ENCODE measurements at regions not wholly inside any gene's neighbourhood (a gene's known extent, or its start where the extent isn't known, plus 50 kb on each side); places are given as distances from the start of the nearest gene placed in this dataset.

GRCh38 chr5:2249026-2249425 is 366.3 kb upstream of the IRX4 start:
- H3K27ac ChIP-seq (ENCODE audit: insufficient read depth, low read depth, low read length): no peak overlapping the region
- POLR2A ChIA-PET: no interaction called here
- H3K4me2 ChIP-seq (ENCODE audit: insufficient read depth, low read length): no peak overlapping the region
- no peak overlapping the region for H3K9ac ChIP-seq (replicated peaks; ENCODE audit: extremely low read depth, insufficient read depth, low read length)
- H3K9me3 ChIP-seq (replicated peaks; ENCODE audit: control insufficient read depth, insufficient read depth, low read length): peaks cover 5% of the 10 kb centered on the region
- dilution Hi-C loops (cut with MboI; ENCODE audit: extremely low pct_ligation_motif_present, low sequenced_read_pairs): no loop called here
- no peaks in the 10 kb centered on the region for H4K20me1 ChIP-seq (replicated peaks; ENCODE audit: control insufficient read depth, extremely low read depth, insufficient read depth, low read length)
- H3K4me3 ChIP-seq (replicated peaks in 1 of 3; ENCODE audit: insufficient read depth in 1 of 3, low read depth in 1 of 3, low read length in 3 of 3): no peak overlapping the region
- H3K9me1 ChIP-seq (replicated peaks; ENCODE audit: control insufficient read depth, extremely low read depth, insufficient read depth, low read length): no peaks in the 10 kb centered on the region
- BruUV-seq (replicated peaks): no TSS peak
- no peaks in the 10 kb centered on the region for H3K4me1 ChIP-seq (ENCODE audit: control insufficient read depth, extremely low read depth, insufficient read depth, low read length)
- FAIRE-seq (no peak), DNase-seq (ENCODE audit: low read depth, low spot score) (no peak)
- intact Hi-C loops (cut with micrococcal nuclease): no loop called here
- CTCF ChIA-PET: no interaction called here
- H3K36me3 ChIP-seq (ENCODE audit: control insufficient read depth in 2 of 2, extremely low read depth in 1 of 2, insufficient read depth in 2 of 2, low read length in 2 of 2): no peaks in the 10 kb centered on the region
- no peaks in the 10 kb centered on the region for H3K79me2 ChIP-seq (ENCODE audit: control insufficient read depth, insufficient read depth, low read length)
- no peak overlapping the region for H2AFZ ChIP-seq (ENCODE audit: low read depth, low read length)
- TF ChIP-seq POLR2AphosphoS5 (IDR thresholded peaks at IDR 0.05; ENCODE audit: insufficient read depth, low read depth, low read length) (no peak), EZH2 (IDR thresholded peaks at IDR 0.05; ENCODE audit: borderline replicate concordance, low read depth, low read length, severe bottlenecking) (no peak), JUN (IDR thresholded peaks at IDR 0.05; ENCODE audit: borderline replicate concordance, insufficient read depth, insufficient read length, low read depth) (no peak), MYC (IDR thresholded peaks at IDR 0.05; ENCODE audit: low read depth, low read length) (no peak), FOS (IDR thresholded peaks at IDR 0.05; ENCODE audit: borderline replicate concordance, insufficient read depth, low read length) (no peak), POLR2A (IDR thresholded peaks at IDR 0.05; ENCODE audit: low read depth, low read length) (no peak), GATA2 (IDR thresholded peaks at IDR 0.05; ENCODE audit: insufficient read depth, insufficient read length, low read depth, low read length) (no peak), CTCF (IDR thresholded peaks at IDR 0.05; ENCODE audit: extremely low read depth in 1 of 2, insufficient read depth in 1 of 2, low read depth in 1 of 2, low read length in 2 of 2) (no peak), MAX (IDR thresholded peaks at IDR 0.05; ENCODE audit: insufficient read depth, insufficient read length) (no peak)
- H3K27me3 ChIP-seq (ENCODE audit: control insufficient read depth in 2 of 2, insufficient read depth in 2 of 2, low read length in 2 of 2): no peaks in the 10 kb centered on the region

Data from endothelial cell of umbilical vein (primary cell).